Skin of body (tissue), 1 donor: ENCODE measurements at regions not wholly inside any gene's neighbourhood (a gene's known extent, or its start where the extent isn't known, plus 50 kb on each side); places are given as distances from the start of the nearest gene placed in this dataset.
"Not testable (repeated sequence)": the region's sequence is repeated elsewhere in the genome, so short reads cannot be mapped to it uniquely, and the experiment has no call there.

Experiments used
- DNase-seq: peaks from one replicate; lab custom pipeline; 2025; lab: John Stamatoyannopoulos, UW

- DNase-seq, result no peak
Observed at GRCh38 chr3:22661121-22661700, 541.9 kb upstream of the UBE2E2 start.

- no peak for DNase-seq
Observed at GRCh38 chr3:22665528-22665927, 537.6 kb upstream of the UBE2E2 start.

GRCh38 chr3:22666736-22667135 is 536.4 kb upstream of the UBE2E2 start:
- no peak for DNase-seq

- no peak for DNase-seq
Observed at GRCh38 chr3:22671848-22672247, 531.3 kb upstream of the UBE2E2 start.

GRCh38 chr3:22684739-22685138 is 518.4 kb upstream of the UBE2E2 start:
- no peak for DNase-seq

- DNase-seq, result no peak
Observed at GRCh38 chr3:22685597-22685996, 517.5 kb upstream of the UBE2E2 start.

GRCh38 chr3:22691407-22691806 is 511.7 kb upstream of the UBE2E2 start:
- no peak for DNase-seq

GRCh38 chr3:22691856-22692628 is 511.1 kb upstream of the UBE2E2 start:
- no peak for DNase-seq

GRCh38 chr3:22700876-22701275 is 502.3 kb upstream of the UBE2E2 start:
- DNase-seq, result no peak

- DNase-seq, result no peak
Observed at GRCh38 chr3:22704166-22704565, 499.0 kb upstream of the UBE2E2 start.

- DNase-seq, result no peak
Observed at GRCh38 chr3:22704571-22705354, 498.4 kb upstream of the UBE2E2 start.

- DNase-seq, result not testable (repeated sequence)
Observed at GRCh38 chr3:22706922-22707321, 496.2 kb upstream of the UBE2E2 start.

- DNase-seq, result no peak
Observed at GRCh38 chr3:22713936-22714335, 489.2 kb upstream of the UBE2E2 start.

- no peak for DNase-seq
Observed at GRCh38 chr3:22714749-22715148, 488.4 kb upstream of the UBE2E2 start.

GRCh38 chr3:22720596-22720995 is 482.5 kb upstream of the UBE2E2 start:
- DNase-seq, result no peak

- no peak for DNase-seq
Observed at GRCh38 chr3:22724420-22724819, 478.7 kb upstream of the UBE2E2 start.

- DNase-seq, result no peak
Observed at GRCh38 chr3:22728406-22728805, 474.7 kb upstream of the UBE2E2 start.

- DNase-seq, result no peak
Observed at GRCh38 chr3:22729212-22729611, 473.9 kb upstream of the UBE2E2 start.

- no peak for DNase-seq
Observed at GRCh38 chr3:22729981-22730380, 473.1 kb upstream of the UBE2E2 start.

- DNase-seq, result no peak
Observed at GRCh38 chr3:22730701-22731100, 472.4 kb upstream of the UBE2E2 start.

GRCh38 chr3:22731901-22732300 is 471.2 kb upstream of the UBE2E2 start:
- no peak for DNase-seq

- no peak for DNase-seq
Observed at GRCh38 chr3:22732641-22733040, 470.5 kb upstream of the UBE2E2 start.

GRCh38 chr3:22734207-22734606 is 468.9 kb upstream of the UBE2E2 start:
- DNase-seq, result no peak
